Activated T-helper 1 cell treated with anti-CD3 and anti-CD28 coated beads, Interleukin-12 subunit alpha, Interleukin-12 subunit beta, Interleukin-2, Interleukin-4 antibody, amounts not matched to agents 30 ng/mL and 10 ng/mL and 1 ng/mL, durations not matched to agents 14 hours and 24 hours and 36 hours (primary cell): ENCODE measurements at regions not wholly inside any gene's neighbourhood (a gene's known extent, or its start where the extent isn't known, plus 50 kb on each side); places are given as distances from the start of the nearest gene placed in this dataset.

Source experiments
- DNase-seq: peaks from one replicate; pipeline ENCODE4 v3.0.0; 2021; ENCODE audit warnings: low spot score
- H3K27ac Mint-ChIP-seq: one replicate; pipeline ENCODE4 v1.8.0; 2021; ENCODE audit warnings: mild to moderate bottlenecking, mixed read lengths
- H3K27me3 Mint-ChIP-seq: one replicate; pipeline ENCODE4 v1.8.0; 2022; ENCODE audit warnings: mild to moderate bottlenecking, moderate library complexity, mixed read lengths; ENCODE audit not compliant: insufficient read depth
- H3K36me3 Mint-ChIP-seq: one replicate; pipeline ENCODE4 v1.8.0; 2021; ENCODE audit warnings: low read depth, mixed read lengths
- H3K4me1 Mint-ChIP-seq: one replicate; pipeline ENCODE4 v1.8.0; 2021; ENCODE audit warnings: low read depth, mixed read lengths
- H3K4me3 Mint-ChIP-seq: one replicate; pipeline ENCODE4 v1.8.0; 2021; ENCODE audit warnings: mild to moderate bottlenecking, moderate library complexity, mixed read lengths
- H3K9me3 Mint-ChIP-seq: one replicate; pipeline ENCODE4 v1.8.0; 2021; ENCODE audit warnings: mixed read lengths
- intact Hi-C: fragments of 100-400 bp; cut with micrococcal nuclease; formaldehyde crosslinking; loops from one replicate; pipeline ENCODE4 v1.15.1; 2024

DNA sequence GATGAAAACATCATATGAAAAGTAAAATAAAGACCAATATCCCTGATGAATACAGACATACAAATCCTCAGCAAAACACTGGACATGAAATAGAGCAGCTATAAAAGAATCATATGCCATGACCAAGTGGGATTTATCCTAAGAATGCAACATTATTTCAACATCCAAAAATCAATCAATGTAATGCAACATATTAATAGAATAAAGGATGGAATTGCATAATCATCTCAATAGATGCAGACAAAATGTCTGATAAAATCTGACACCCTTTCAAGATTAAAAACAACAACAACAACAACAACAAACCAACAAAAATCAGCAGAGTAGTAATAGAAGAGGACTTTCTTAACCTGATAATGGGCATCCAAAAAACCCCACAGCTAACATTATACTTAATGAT lies 63.8 kb upstream of the IL1R1 start:
- H3K9me3 Mint-ChIP-seq, result peaks cover 9% of the 10 kb centered on the region
- intact Hi-C loops, result loop anchor here (2.0 kb wide), 1 partner anchor 34 kb away; no protein-coding TSS in a partner anchor
- no peak overlapping the region for H3K27ac Mint-ChIP-seq
- H3K4me1 Mint-ChIP-seq, result peaks cover 52% of the 10 kb centered on the region
- no peak overlapping the region for H3K4me3 Mint-ChIP-seq
- peaks cover 8% of the 10 kb centered on the region for H3K36me3 Mint-ChIP-seq
- H3K27me3 Mint-ChIP-seq, result peaks cover 5% of the 10 kb centered on the region
- no peak for DNase-seq

DNA sequence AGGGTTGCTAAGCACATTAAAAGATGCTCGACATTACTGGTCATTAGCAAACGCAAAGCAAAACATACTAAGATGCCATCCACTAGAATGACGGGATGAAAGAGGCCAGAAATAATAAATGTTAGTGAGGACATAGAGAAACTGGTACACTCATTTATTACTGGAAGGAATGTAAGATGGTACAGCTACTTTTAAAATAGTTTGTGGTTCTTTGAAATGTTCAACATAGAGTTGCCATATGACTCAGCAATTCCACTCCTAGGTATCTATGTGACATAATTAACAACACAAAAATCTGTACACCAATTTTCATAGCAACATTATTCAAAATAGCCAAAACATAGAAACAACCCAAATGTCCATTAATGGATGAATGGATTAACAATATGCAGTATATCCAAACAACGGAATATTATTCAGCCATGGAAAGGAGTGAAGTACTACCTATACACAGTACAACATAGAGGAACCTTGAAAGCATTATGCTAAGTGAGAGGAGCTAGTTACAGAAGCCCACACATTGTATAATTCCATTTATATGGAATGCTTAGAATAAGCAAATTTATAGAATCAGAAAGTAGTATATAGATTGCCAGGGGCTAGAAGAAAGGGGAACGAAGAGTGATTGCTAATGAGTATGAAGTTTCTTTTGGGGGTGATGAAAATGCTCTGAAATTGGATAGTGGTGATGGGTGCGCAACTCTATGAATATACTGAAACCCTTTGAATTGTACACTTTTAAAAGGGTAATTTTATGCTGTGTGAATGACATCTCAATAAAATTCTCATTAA lies 61.9 kb upstream of the IL1R1 start:
- H3K27ac Mint-ChIP-seq, result peak overlapping the region; percentile 73
- no peak for DNase-seq
- peaks cover 6% of the 10 kb centered on the region for H3K36me3 Mint-ChIP-seq
- peaks cover 9% of the 10 kb centered on the region for H3K9me3 Mint-ChIP-seq
- H3K27me3 Mint-ChIP-seq, result peaks cover 7% of the 10 kb centered on the region
- H3K4me1 Mint-ChIP-seq, result peaks cover 38% of the 10 kb centered on the region
- intact Hi-C loops, result loop anchor here (5.0 kb wide), 1 partner anchor 378 kb away; no protein-coding TSS in a partner anchor
- no peak overlapping the region for H3K4me3 Mint-ChIP-seq

DNA sequence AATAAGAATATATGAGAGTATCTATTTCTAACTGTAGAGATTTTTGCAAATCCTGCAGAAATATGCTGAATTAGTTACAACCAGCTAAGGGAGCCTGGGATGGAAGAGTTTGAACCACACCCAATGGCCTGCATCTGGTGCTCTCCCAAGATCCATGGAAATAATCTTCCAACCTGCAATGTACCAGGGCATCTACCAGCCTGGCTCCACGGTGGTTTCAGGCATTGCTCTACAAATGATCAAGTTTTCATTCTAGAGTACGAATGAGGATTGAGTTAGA lies 61.4 kb upstream of the IL1R1 start:
- Mint-ChIP-seq H3K27me3 (peaks cover 6% of the 10 kb centered on the region), H3K36me3 (peaks cover 6% of the 10 kb centered on the region), H3K4me1 (peaks cover 37% of the 10 kb centered on the region), H3K9me3 (peaks cover 9% of the 10 kb centered on the region), H3K27ac (peak overlapping the region; percentile 73), H3K4me3 (no peak overlapping the region)
- intact Hi-C loops, result loop anchor here (5.0 kb wide), 1 partner anchor 379 kb away; no protein-coding TSS in a partner anchor
- no peak for DNase-seq

DNA sequence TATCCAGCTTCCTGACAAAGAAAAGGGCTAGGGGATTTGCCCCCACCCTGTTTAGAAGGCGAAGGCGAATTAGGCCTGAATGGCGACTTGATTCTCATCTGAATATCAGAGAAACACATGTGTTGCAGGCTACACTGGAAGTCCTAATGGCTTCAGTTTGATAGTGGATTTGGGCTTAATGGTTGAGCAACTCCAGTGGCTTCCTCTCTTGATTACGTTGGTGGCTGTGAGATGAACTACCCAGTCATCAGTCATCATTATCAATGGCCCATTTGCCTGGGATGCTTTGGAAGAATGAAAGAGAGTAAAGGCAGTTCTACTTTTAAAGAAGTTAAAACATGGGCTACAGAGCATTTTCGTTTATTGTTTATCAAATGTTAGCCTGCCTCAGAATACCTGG lies 60.9 kb upstream of the IL1R1 start:
- peaks cover 37% of the 10 kb centered on the region for H3K4me1 Mint-ChIP-seq
- no peak overlapping the region for H3K27ac Mint-ChIP-seq
- DNase-seq, result no peak
- H3K27me3 Mint-ChIP-seq, result peaks cover 5% of the 10 kb centered on the region
- peaks cover 9% of the 10 kb centered on the region for H3K9me3 Mint-ChIP-seq
- intact Hi-C loops, result loop anchor here (2.0 to 5.0 kb wide), 6 partner anchors 61 to 429 kb away; no protein-coding TSS in a partner anchor
- H3K36me3 Mint-ChIP-seq, result peaks cover 6% of the 10 kb centered on the region
- H3K4me3 Mint-ChIP-seq, result no peak overlapping the region

DNA sequence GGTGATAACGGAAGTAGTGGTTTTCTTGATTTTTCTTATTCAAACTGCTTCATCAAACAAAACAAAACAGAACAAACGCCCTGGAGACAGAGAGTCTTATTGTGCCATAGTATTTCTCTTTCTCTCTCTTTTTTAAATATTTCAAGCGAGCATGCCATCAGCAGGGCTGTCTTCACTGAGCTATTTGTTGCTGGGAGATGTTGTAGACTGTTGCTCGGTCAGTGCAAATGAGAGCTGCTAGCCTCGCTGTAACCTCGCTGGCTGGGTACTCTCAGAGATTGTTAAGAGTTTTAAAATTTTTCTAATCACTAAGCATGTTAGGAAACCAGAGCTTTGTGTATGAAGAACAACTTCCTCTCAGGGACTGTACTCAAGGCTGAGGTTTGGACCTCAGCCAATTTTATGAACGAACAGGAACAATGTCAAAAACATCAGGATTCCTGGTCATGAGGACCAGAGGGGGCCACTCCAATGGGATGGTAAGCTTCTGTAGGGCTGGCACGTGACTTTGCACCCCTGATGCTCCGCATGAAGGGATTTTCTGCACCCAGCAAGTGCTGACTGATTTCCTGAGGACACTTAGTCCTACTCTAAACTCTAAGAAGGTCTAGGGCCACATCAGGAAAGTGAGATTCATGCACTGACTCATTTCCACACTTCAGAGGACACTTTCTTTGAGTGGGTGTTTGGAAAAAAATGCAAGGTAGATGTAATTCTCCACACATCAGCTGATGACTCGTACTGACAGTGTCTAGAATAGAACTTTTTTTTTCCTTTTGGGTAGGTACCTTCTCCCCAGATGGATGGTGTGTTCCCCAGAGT lies 59.8 kb upstream of the IL1R1 start:
- Mint-ChIP-seq H3K4me1 (peaks cover 37% of the 10 kb centered on the region), H3K9me3 (peaks cover 8% of the 10 kb centered on the region), H3K27me3 (peaks cover 6% of the 10 kb centered on the region), H3K4me3 (peak overlapping the region; percentile 64), H3K27ac (peak overlapping the region; percentile 89), H3K36me3 (peaks cover 7% of the 10 kb centered on the region)
- intact Hi-C loops, result loop anchor here (1.0 to 5.0 kb wide), 17 partner anchors 18 to 430 kb away; partner anchors contain the start of gene IL18R1
- DNase-seq, result peak; percentile 41

DNA sequence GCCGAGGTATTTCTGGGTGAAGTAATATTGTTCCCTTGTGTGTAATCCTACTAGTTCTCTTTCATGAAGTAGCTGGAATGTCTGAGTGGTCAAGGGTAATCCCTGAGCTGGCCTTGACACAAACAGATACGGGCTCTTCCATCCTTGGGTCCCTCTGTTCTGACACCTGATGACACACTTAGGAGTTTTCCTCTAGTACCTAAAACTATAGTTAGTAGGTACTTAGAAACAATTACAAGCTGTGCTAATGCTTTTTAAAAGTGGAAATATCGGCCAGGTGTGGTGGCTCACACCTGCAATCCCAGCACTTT lies 59.2 kb upstream of the IL1R1 start:
- H3K27ac Mint-ChIP-seq, result peak overlapping the region; percentile 89
- H3K4me3 Mint-ChIP-seq, result no peak overlapping the region
- peaks cover 7% of the 10 kb centered on the region for H3K36me3 Mint-ChIP-seq
- intact Hi-C loops, result loop anchor here (1.0 to 5.0 kb wide), 17 partner anchors 17 to 431 kb away; partner anchors contain the start of gene IL18R1
- H3K27me3 Mint-ChIP-seq, result peaks cover 4% of the 10 kb centered on the region
- peaks cover 37% of the 10 kb centered on the region for H3K4me1 Mint-ChIP-seq
- DNase-seq, result no peak
- H3K9me3 Mint-ChIP-seq, result peaks cover 11% of the 10 kb centered on the region

DNA sequence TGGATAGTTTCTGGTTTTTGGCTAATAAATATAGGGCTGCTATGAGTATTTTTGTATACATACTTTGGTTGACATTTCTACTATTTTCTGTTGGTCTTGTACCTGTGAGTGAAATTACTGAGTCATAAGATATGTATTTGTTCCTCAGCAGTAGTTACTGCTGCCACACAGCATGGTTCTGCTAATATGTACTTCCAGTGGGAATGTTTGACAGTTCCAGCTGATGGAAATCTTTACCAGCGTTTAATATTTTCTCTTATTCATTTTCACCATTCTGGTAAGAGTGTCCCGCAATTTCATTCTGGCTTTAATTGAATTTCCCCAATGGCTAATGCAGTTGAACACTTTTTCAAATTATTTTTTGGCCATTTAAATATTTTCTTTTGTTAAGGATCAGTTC lies 57.9 kb upstream of the IL1R1 start:
- Mint-ChIP-seq H3K27me3 (peaks cover 4% of the 10 kb centered on the region), H3K4me3 (no peak overlapping the region), H3K9me3 (peaks cover 11% of the 10 kb centered on the region), H3K36me3 (peaks cover 5% of the 10 kb centered on the region), H3K4me1 (peaks cover 36% of the 10 kb centered on the region), H3K27ac (no peak overlapping the region)
- intact Hi-C loops, result loop anchor here (5.0 kb wide), 1 partner anchor 382 kb away; no protein-coding TSS in a partner anchor
- DNase-seq, result no peak

DNA sequence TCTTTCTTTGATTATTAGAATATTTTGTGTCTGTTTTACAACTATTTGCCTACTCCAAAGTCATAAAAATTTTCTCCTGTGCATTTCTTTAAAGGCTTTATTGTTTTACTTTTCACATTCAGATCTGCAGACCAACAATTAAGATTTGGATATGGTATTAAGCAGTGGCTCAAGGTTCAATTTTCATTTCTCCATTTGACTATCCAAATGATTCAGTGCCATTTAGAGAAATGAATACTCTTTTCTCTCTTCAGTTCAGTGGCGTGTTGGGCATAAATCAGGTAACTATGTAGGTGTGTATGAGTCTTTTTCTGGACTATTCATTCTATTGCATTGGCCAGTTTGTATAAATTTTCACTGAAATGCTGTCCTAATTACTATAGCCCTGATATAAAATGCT lies 57.3 kb upstream of the IL1R1 start:
- intact Hi-C loops, result no loop called here
- Mint-ChIP-seq H3K27ac (no peak overlapping the region), H3K4me3 (no peak overlapping the region), H3K9me3 (peaks cover 13% of the 10 kb centered on the region), H3K36me3 (peaks cover 5% of the 10 kb centered on the region), H3K4me1 (peaks cover 30% of the 10 kb centered on the region), H3K27me3 (peaks cover 4% of the 10 kb centered on the region)
- no peak for DNase-seq

DNA sequence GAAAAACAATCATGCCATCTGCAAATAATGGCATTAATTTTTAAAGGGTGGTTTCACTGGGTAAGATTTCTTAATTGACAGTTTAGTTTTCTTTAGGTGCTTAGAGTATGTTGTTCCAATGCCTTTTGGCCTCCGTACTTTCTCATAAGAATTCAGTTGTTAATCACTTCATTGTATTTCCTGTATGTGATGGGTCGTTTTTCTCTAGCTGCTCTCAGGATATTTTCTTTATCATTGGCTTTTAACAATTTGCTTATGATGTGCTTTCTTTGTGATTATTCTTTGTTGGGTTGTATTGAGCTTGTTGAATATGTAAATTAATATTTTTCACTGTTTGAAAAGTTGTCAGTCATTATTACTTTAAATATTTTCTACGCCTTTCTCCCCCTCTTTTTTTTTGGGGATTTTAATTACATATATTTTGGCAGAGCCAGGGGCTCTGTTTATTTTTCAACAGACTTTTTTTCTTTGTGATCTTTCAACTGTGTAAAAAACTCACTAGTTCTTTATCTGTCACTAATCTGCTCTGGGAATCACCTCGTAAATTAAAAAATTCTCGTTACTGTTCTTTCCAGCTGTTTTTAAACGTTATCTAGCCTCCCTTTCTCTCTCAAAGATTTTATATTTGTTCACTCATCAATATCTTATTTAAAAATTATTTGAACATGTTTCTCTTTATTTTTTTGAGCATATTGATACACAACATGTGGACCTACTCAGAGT lies 56.2 kb upstream of the IL1R1 start:
- peaks cover 1% of the 10 kb centered on the region for H3K36me3 Mint-ChIP-seq
- H3K4me1 Mint-ChIP-seq, result peaks cover 20% of the 10 kb centered on the region
- peaks cover 6% of the 10 kb centered on the region for H3K27me3 Mint-ChIP-seq
- H3K4me3 Mint-ChIP-seq, result no peak overlapping the region
- H3K27ac Mint-ChIP-seq, result no peak overlapping the region
- H3K9me3 Mint-ChIP-seq, result peaks cover 18% of the 10 kb centered on the region
- DNase-seq, result no peak
- intact Hi-C loops, result no loop called here

DNA sequence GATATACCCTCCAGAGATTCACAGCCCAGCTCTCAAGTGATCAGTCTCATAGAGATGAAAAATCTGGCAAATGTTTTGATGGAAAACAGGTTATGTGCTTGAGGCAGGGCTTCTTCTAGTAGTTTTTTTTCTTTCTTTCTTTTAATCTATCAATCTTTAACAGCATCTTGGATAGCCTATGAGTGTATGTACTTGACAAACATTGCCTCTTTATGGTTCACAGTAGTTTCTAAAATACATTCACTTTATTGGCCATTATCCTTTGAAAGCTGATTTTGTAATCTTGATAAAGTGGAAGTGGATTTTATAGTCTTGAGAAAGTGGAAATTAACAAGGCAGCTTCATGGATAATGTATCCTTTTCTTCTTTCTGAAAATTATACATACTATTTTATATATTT lies 51.4 kb upstream of the IL1R1 start:
- H3K27ac Mint-ChIP-seq, result no peak overlapping the region
- peaks cover 35% of the 10 kb centered on the region for H3K9me3 Mint-ChIP-seq

DNA sequence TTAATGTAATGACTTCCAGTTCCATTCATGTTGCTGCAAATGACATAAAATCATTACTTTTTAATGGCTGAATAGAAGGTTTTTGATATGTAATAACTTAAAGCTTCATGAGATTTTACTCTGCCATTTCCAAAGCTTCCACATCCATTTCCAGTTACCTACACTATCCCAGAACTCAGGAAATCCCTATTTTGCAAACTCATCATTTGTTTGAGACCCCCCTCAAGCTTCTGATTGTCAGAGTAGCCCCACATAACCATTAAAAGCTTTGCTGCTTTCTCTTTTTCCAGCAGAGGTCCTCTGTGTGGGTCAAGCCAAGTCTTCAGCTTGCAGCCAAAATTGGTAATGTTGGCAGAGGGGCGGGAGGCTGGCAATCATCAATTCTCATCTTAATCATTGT lies 50.6 kb upstream of the IL1R1 start:
- Mint-ChIP-seq H3K4me1 (no peaks in the 10 kb centered on the region), H3K27ac (no peak overlapping the region), H3K9me3 (peaks cover 35% of the 10 kb centered on the region), H3K36me3 (peaks cover 1% of the 10 kb centered on the region), H3K27me3 (peaks cover 8% of the 10 kb centered on the region), H3K4me3 (no peak overlapping the region)
- intact Hi-C loops, result no loop called here
- DNase-seq, result no peak

More for the DNA sequence above, 51.4 kb upstream of the IL1R1 start:
- intact Hi-C loops, result no loop called here
- H3K4me3 Mint-ChIP-seq, result no peak overlapping the region
- H3K36me3 Mint-ChIP-seq, result peaks cover 1% of the 10 kb centered on the region
- peaks cover 7% of the 10 kb centered on the region for H3K27me3 Mint-ChIP-seq
- no peaks in the 10 kb centered on the region for H3K4me1 Mint-ChIP-seq
- no peak for DNase-seq

DNA sequence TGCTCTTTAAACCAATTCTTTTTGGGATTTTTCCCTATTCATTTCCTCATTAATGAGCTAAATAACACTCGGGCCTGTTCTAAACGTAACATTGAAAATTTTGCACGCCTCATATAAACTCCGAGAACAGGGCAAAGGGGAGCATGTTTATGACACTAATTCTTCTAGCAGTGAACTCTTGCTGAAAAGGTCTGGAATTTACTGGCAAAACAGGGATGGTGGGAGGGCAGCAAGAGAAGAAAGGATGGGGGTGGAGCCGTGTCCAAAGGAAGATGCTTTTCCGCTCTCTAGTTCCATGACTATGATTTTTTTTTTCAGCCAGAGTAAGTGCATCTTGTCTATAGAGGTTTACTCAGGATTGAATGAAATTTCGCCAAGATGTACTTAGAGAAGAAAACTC lies 50.0 kb upstream of the IL1R1 start:
- intact Hi-C loops, result no loop called here
- H3K4me3 Mint-ChIP-seq, result no peak overlapping the region
- no peak overlapping the region for H3K27ac Mint-ChIP-seq
- peaks cover 34% of the 10 kb centered on the region for H3K9me3 Mint-ChIP-seq
- peaks cover under 1% of the 10 kb centered on the region for H3K36me3 Mint-ChIP-seq
- H3K4me1 Mint-ChIP-seq, result no peaks in the 10 kb centered on the region
- peaks cover 10% of the 10 kb centered on the region for H3K27me3 Mint-ChIP-seq
- DNase-seq, result no peak
